NCI-H2081 (cell line): ENCODE measurements at regions not wholly inside any gene's neighbourhood (a gene's known extent, or its start where the extent isn't known, plus 50 kb on each side); places are given as distances from the start of the nearest gene placed in this dataset.
A peak's percentile ranks its signal among the peaks of the same experiment; 100 is the strongest.
"Not testable (repeated sequence)": the region's sequence is repeated elsewhere in the genome, so short reads cannot be mapped to it uniquely, and the experiment has no call there.

Experiments
- DNase-seq, 2 experiments: peaks; one replicate each; lab custom pipeline; 2025; lab: John Stamatoyannopoulos, UW

DNA sequence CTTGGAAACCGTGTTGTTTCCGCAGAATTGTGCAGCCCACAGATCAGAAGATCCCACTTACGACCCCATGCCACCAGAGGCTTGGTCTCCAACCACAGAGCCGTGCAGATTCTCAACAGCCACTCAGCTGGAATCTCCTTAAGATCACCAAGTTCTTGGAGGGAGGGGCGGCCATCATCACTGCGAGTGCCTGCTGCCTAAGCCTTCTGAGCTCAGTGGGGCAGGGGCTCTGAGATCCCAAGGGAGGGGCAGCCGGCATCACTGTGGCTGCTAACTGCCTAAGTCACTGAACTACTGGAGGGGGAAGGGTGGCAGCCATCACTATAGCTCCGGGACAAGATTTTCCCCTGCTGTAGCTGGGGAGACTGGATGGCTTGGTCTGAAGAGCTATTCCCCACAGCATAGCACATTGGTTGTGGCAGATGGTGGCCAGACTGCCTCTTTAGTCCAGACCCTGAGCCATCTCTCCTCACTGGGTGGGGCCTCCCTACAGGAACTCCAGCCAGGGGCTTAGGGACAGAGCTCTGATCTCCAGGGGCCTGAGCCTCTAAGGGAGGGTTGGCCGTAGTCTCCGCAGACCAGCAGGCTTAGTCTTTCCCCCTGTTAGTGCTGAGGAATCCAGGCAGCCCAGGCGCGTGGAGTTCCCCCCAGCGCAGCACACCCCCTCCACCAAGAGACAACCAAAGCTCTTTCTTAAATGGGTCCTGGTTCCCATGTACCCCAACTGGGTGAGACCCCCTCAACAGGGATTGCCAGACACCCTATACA lies 1483.9 kb downstream of the ADGRL3 start:
- no peak for DNase-seq

DNA sequence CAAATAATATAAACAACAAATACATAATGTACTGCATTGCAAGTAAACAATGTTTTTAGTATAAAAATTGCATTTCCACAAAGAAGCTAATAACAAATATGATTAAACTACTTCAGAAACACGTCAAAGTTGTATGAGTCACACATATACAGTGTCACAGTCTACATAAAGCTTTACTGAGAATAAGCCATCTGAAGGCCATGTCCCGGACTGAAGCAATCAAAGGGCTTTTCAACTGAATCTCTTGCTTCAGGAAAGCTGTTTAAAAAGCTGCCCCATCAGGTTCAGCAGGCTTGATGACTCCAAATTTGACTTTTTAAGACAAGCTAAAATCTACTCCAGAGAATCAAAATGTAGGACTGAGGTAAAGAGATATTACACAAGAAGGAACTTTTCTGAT lies 1476.8 kb downstream of the ADGRL3 start:
- no peak for DNase-seq

DNA sequence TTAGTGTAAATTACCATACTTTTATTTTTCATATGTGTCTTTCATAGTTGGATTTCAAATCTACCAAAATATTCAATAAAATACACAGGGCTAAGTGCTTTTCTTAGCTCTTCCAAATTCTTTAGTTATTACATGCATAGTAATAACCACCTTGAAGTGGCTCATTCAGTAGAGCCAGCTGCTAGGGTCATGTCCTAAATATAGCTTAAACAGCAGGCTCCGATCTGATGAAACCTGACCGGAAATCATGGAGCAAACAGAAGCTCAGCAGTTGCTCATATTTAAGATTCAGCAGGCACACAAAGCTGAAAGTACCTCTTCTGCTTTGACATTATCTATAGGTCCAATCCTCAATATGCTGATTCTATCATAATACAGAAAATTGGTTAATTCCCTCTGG lies 1470.4 kb downstream of the ADGRL3 start:
- peak; percentile 23 to 80 for DNase-seq

DNA sequence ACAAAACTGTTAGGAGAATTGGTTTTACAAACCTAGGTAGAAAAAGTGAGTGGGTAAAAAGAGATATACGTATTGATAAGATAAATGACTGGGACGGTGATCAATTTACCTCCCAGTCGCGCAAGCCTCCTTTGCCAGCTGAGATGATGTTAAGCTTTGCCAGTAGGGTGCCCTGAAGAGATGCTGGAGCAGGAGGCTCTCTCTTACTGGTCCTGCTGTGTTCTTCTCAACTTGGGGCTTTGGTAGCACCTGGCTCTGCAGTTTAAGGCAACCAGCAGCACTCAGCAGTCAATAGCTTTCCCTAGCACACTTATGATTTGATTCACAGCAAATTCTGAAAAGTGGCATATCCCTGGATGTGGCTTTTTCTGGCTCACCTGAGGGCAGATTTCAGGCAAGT lies 1461.7 kb downstream of the ADGRL3 start:
- DNase-seq: no peak

DNA sequence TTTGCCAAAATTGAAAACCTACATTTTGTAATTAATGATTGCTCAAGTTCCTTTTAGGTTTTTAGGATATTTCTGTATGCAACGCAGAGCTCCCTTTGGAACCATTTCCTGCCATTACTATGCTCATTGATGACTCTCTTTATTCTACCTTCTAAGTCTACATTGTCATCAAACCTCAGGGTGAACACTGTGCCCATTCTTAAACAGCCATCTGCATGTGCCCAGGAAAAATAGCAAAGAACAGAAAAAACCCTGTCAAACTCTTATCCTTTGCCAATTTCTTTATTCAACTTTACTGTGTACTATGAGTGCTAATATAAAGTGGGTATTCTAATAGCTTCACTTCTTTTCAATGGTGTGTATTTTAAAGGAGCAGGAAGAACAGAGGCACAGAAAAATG lies 1455.9 kb downstream of the ADGRL3 start:
- DNase-seq: no peak

DNA sequence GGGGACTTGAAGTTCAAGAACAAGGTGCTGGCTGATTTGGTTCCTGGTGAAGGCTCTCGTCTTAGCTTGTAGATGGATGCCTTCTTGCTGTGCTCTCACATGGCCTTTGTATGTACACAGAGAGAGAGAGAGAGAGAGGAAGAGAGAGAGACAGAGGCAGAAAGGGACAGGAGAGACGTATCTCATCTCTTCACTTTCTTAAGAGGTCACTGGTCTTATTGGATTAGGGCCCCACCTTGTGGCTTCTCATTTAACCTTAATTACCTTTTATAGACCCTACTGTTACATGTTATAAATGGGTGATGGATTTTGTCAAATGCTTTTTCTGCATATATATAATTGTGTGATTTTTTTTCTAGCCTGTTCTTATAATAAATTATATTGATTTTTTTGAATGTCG lies 1444.2 kb downstream of the ADGRL3 start:
- peak; percentile 12 to 48 for DNase-seq

DNA sequence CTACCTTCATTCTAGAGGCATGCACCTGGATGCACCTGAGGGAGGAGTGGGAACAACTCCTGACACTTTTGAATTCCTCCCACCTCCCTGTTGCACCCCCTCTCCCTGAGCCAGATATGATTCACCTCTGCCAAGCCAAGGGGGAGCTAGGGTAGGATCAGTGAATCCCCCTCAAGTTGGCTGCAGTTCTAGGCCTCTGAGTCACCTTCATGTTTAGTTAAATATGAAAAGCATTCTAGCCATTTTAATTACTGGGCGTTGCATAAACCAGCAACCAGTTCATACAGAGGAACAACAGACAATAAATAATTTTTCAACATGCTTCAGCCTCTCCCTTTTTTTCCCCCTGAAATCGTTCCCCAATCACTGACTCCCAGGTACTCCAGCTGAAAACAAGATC lies 1440.2 kb downstream of the ADGRL3 start:
- DNase-seq: no peak

DNA sequence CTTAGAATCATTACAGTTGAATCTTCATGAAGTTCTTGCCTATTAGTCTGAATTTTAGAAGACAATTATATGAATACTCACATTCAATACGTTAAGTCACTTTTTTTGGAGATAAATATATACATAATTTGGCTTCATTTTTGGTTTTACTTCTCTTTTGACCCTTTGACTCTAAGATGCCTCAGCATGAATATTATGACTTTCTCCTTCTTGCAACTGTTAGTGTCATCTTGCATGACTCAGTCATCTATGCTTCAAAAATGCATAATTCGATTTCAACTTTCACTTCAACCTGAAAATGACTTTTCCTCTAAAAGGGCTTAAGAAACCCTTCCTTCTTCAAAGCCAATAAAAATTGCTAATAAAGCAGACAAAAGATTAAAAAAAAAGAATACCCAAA lies 1427.5 kb downstream of the ADGRL3 start:
- no peak for DNase-seq

DNA sequence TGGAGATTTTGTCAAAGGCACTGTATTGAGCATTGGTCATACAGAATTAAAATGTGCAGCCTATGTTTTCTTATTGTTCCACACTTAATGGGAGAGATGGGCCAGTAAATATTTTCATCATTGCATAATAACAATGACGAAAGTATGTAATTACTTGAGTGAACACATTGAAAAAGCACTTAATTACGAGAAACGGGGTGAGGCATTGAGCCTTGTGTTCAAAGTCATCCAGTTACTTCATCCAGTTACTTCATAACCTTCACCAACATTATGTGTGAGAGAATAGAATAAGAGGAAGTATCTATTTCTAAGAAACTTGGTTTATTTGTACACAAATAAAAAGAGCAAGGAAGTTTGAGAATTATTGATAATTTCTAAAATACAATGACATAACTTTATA lies 1427.0 kb downstream of the ADGRL3 start:
- no peak for DNase-seq

DNA sequence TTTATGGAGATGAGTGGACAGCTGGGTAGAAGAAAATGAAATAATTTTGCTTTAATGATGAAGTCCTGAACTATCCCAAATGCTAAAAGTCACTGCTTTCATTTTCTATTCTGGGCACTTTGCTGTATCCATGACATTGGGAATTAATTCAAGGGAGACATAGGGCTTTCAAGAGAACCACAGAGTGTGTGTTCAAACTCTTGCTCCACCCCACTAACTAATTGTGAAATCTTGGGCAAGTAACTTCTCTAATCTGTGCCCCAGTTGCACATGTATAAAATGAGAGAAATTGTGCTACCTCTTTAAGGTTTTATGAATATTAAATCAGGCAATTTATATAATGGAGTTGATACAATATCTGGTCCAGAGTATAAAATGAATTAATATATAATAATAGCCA lies 1422.0 kb downstream of the ADGRL3 start:
- DNase-seq: no peak

DNA sequence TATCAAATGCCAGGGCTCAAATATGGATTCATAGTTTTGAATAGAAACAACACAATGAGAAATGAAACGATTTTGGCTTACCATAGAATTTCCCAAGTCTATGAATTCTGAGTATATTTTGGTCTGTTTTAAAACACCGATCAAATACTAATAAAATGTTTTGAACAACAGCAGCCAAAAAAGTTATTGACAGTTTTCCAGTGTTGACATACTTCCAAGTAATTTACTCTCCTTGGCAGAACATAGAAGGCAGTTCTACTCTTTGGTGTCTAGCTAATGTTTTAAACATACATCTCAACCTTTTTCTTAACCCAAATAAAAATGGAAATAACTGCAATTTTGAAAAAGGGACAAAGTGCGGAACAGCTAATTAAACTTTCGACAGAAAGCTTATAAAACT lies 1419.8 kb downstream of the ADGRL3 start:
- no peak for DNase-seq

DNA sequence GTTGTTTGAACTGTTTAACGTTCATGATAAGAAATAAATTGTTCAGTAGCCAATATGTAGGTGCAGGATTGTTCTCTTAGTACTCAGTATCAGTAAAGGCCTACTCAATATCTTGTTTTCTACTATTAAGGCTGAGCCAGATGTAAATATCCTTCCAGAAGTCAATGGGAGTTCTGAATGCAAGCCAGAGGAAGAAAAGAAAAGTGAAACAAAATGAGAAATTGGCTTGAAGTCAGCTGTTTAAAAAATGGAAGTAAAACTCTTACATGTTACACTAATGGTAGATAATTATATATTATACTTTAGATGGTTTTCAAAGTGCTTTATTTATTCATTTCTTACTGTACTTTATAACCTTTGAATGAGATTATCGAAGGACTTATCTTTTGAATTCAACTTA lies 1417.9 kb downstream of the ADGRL3 start:
- DNase-seq: no peak

DNA sequence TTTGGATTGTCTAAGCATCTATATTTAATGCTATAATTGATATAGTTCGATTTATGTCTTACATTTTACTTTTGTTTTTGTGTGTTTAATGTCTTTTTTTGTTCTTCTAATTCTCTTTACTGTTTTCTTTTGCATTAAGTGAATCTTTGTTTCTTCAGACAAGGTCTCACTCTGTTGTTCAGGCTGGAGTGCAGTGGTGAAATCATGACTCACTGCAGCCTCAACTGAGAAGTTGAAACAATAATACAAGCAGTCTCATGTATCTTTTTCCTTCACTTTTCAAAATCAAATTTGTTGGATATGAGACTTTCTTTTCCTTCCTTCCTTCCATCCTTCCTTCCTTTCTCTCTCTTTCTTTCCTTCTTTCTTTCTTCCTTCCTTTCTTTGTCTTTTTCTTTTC lies 1401.6 kb downstream of the ADGRL3 start:
- no peak for DNase-seq

DNA sequence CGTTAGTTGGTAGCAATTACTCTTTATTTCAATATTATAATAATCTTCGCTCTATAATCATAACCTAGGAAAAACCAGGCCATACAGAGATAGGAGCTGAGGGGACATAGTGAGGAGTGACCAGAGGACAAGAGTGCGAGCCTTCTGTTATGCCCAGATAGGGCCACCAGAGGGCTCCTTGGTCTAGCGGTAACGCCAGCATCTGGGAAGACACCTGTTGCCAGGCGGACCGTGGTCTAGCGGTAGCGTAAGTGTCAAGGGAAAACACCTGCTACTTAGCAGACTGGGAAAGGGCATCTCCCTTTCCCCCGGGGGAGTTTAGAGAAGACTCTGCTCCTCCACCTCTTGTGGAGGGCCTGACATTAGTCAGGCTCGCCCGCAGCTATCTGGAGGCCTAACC lies 1395.1 kb downstream of the ADGRL3 start:
- not testable (repeated sequence) for DNase-seq

DNA sequence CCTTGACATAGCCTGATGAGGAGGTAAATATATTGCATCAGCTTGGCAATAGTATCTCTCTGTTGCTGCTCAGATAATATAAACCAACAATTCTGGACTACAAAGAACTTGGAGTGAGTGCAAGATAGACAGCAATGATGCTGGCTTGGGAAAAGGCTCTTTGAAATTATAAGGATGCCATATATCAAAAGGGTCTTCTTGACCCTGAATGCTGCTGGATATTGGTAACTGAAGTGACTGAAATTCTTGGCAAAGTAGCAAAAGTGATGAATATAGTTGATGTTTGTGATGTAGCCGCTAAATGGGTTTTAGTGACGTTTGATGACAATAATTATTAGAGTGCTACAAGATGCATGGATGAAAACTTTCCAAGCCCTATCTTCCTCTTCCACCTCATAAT lies 1391.6 kb downstream of the ADGRL3 start:
- DNase-seq: no peak

DNA sequence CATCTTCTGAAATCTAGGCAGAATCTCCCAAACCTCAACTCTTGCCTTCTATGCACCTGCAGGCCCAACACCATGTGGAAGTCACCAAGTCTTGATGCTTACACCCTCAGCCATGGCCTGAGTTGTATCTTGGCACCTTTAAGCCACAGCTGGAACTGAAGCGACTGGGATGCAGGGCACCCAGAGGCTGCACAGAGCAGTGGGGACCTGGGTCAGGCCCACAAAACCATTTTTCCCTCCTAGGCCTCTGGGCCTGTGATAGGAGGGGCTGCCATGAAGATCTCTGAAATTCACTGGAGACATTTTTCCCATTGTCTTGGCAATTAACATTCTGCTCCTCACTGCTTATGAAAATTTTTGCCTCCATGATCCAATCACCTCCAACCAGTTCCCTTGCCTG lies 1388.5 kb downstream of the ADGRL3 start:
- DNase-seq: no peak

DNA sequence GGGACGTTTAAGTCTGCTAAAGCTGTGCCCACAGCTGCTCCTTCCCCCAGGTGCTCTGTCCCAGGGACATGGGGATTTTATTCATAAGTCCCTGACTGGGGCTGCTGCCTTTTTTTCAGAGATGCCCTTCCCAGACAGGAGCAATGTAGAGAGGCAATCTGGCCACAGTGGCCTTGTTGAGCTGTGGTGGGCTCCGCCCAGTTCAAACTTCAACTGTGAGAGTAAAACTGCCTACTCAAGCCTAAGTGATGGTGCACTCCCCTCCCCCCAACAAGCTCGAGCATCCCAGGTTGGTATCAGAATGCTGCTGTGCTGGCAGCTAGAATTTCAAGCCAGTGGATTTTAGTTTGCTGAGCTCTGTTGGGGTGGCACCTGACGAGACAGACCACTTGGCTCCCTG lies 1371.4 kb downstream of the ADGRL3 start:
- no peak for DNase-seq

DNA sequence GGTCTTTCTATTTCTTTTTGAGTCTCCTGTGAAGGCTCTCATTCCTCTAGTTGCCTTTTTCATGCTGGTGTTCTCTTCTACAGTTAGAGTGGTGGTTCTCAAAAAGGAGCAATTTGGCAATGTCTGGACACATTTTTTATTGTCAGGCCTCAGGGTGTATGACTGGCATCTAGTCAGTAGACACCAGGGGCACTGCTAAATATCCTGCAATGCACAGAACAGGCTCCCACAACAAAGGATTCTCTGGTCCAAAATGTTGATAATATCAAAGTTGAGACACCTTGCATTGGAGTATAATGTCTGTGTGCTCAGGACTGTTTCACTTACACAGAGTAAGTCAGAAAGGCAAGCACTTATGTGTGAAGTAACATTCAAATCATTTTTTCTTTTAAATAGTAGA lies 1360.7 kb downstream of the ADGRL3 start:
- no peak for DNase-seq

DNA sequence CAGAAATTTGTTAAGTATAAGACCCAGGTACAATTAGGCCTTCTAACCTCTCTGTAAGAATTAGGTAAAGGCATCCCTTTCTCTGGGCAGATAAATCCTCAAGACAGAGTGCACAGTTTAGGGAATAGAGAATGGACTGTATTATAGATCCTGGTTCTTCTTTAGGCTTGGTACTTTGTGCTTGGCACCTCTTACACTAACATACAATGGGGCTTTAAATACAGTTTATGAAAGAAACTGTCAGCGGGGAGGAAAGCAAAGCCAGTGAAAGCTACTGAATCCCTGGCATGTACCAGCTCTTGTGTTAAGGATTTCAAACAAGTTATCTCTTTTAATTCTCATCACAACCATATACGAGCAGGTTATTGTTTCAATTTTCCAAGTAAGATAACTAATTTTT lies 1350.0 kb downstream of the ADGRL3 start:
- DNase-seq: no peak

DNA sequence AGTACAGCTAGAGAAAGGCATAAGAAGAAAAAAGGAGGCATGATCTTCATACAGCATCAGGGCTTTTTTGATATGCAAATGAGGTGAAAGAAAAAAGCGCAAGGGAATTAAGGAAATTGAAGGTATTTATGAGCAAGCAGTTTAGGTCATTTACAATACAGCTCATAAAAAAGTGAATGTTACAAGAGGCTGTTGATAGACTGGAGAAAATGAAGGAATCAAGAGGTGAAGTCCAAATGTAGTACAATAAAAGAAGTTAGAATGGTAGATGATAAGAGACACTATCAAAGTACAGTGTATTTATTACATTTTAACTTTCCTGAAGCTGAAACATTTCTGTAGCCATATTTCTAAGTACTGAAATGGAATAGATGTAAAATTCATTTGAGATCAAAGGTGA lies 1349.5 kb downstream of the ADGRL3 start:
- no peak for DNase-seq

DNA sequence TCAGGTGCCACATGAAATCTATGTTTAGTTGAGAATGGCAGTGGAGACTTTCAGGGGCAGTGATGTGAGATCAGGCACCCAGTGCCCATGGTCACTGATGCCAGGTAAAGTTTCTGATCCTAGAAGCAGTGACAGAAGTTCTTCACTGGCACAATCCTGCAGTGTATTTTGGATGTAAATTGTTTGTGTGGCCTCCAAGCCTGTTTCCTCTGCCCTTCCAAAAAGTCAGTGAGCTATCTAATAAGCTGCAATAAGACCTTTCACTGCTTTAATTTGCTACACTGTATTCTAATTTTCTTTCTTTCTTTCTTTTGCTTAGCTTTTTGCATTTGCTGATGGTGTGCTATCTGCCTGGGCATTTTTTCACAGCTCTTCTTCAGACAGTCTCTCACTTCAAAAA lies 1348.6 kb downstream of the ADGRL3 start:
- no peak for DNase-seq

DNA sequence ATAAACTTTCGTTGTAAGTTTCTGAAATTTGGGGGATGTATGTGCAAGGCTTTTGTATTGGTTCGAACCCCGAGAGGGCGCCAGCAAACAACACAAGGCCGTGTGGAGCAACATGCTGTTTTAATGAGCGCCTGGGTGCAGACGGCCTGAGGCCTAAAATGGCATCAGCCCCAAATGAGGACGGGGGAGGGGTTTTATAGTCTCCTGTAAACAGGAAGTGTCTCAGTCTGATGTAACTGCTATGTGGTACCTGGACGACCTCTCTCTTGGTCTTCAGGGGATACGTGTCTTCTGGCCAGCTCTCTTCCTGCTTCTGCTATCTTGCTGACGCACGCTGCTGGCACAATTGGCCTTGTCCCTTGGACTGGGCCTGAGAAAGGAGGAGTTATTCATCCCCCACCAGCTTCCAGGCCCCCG lies 1348.0 kb downstream of the ADGRL3 start:
- no peak for DNase-seq

DNA sequence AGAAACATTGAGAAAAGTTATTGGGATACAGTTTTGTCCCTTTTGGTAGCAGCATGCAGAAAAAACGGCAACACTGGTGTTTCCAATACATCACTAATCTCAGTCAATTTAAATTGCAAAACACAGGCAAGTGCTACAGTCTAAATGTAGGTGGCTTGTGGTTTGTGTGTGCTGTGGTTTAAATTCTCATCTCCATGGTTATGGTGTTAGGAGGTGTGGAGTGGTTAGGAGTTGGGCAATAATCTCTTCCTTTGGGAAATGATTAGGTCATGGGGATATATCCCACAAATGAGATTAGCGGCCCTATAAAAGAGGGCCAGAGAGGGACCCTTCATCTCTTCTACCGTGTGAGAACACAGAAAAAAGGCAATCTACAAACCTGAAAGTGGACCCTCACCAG lies 1344.3 kb downstream of the ADGRL3 start:
- DNase-seq: no peak

DNA sequence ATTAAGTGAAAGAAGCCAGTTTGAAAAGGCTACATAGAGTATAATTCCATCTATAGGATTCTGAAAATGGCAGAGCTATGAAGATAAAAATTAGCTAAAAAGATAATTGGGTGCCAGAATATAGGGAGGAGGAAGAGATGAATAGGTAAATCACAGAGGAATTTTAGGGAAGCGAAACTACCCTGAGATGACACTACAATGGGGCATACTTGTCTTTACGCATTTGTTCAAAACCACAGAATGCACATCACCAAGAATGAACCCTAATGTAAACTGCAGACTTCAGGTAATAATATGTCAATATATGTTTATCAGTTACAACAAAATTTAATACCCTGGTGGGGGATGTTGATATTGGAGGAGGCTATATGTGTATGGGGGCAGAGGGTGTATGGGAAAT lies 1342.9 kb downstream of the ADGRL3 start:
- no peak for DNase-seq

DNA sequence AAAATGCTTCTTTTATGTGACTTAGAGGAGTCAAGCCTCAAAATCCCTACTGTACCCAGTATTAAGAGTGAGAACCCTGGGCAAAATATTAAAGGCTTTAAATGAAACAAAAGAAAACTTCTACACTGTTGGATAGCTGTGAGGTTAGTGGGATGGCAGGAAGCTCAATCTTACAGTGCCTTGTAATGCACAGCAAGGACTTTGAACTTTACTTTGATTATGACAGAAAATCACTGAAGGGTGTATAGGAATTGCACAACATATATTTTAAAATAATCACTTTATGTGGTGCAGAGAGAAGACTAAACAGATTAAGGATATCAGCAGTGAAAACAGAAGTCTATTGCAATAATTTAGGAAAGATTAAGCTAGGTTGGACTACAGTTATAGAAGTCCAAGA lies 1333.4 kb downstream of the ADGRL3 start:
- DNase-seq: no peak
